ENCODE measurements at regions not wholly inside any gene's neighbourhood (a gene's known extent, or its start where the extent isn't known, plus 50 kb on each side); places are given as distances from the start of the nearest gene placed in this dataset.

- no peaks in the 10 kb centered on the region for H3K27me3 ChIP-seq (ENCODE audit: control insufficient read depth, low read length)
- 0 out of 2 replicates have a peak, but pooled peaks cover 2% of the 10 kb centered on the region for H3F3A ChIP-seq (ENCODE audit: control insufficient read depth, insufficient read depth)
- 0 out of 2 replicates have a peak overlapping the region, but pooled peaks have one; percentile 21 for H3K4me2 ChIP-seq (ENCODE audit: low read length)
- no peaks in the 10 kb centered on the region for H3K9me2 ChIP-seq (replicated peaks; ENCODE audit: control insufficient read depth, low read length)
- H3K4me3 ChIP-seq (ENCODE audit: low read length) = no peak overlapping the region
- H3K4me1 ChIP-seq (ENCODE audit: control insufficient read depth, low read length) = peaks cover 11% of the 10 kb centered on the region
- no peaks in the 10 kb centered on the region for H4K20me1 ChIP-seq (ENCODE audit: control insufficient read depth, insufficient read depth, low read depth, low read length)
- no peak for TF ChIP-seq EZH2phosphoT487 (IDR thresholded peaks at IDR 0.05; ENCODE audit: borderline replicate concordance, low read length)
- TF ChIP-seq, protein P1, sequence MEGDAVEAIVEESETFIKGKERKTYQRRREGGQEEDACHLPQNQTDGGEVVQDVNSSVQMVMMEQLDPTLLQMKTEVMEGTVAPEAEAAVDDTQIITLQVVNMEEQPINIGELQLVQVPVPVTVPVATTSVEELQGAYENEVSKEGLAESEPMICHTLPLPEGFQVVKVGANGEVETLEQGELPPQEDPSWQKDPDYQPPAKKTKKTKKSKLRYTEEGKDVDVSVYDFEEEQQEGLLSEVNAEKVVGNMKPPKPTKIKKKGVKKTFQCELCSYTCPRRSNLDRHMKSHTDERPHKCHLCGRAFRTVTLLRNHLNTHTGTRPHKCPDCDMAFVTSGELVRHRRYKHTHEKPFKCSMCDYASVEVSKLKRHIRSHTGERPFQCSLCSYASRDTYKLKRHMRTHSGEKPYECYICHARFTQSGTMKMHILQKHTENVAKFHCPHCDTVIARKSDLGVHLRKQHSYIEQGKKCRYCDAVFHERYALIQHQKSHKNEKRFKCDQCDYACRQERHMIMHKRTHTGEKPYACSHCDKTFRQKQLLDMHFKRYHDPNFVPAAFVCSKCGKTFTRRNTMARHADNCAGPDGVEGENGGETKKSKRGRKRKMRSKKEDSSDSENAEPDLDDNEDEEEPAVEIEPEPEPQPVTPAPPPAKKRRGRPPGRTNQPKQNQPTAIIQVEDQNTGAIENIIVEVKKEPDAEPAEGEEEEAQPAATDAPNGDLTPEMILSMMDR (IDR thresholded peaks at IDR 0.05; ENCODE audit: low read depth, low read length, poor library complexity, severe bottlenecking) = no peak
- no peaks in the 10 kb centered on the region for H3K79me2 ChIP-seq (ENCODE audit: control insufficient read depth, low read length)
- no peaks in the 10 kb centered on the region for H3K36me3 ChIP-seq (ENCODE audit: control insufficient read depth, low read length)
- H3K9me3 ChIP-seq (ENCODE audit: control insufficient read depth, insufficient read depth, low read length) = no peaks in the 10 kb centered on the region
- H3K27ac ChIP-seq (ENCODE audit: low read depth, low read length) = no peak overlapping the region
Observed at GRCh38 chr10:26911811-26912461, 51.2 kb upstream of the ABI1 start.
